ENCODE measurements at regions not wholly inside any gene's neighbourhood (a gene's known extent, or its start where the extent isn't known, plus 50 kb on each side); places are given as distances from the start of the nearest gene placed in this dataset.
"Not testable (repeated sequence)": the region's sequence is repeated elsewhere in the genome, so short reads cannot be mapped to it uniquely, and the experiment has no call there.

GRCh38 chr6:85344996-85345395 lies 104.9 kb upstream of the NT5E start:
- Histone ChIP-seq H3K9me3 (replicated peaks in 1 of 3) (no peaks in the 10 kb centered on the region), H3K4me3 (no peak overlapping the region), H3K4me1 (replicated peaks in 1 of 2) (no peaks in the 10 kb centered on the region), H3K27ac (no peak overlapping the region), H3K27me3 (no peaks in the 10 kb centered on the region), H3K36me3 (replicated peaks in 1 of 2) (no peaks in the 10 kb centered on the region)
- no peak for TF ChIP-seq POLR2A (IDR thresholded peaks at IDR 0.05)
- TF ChIP-seq, protein P1, sequence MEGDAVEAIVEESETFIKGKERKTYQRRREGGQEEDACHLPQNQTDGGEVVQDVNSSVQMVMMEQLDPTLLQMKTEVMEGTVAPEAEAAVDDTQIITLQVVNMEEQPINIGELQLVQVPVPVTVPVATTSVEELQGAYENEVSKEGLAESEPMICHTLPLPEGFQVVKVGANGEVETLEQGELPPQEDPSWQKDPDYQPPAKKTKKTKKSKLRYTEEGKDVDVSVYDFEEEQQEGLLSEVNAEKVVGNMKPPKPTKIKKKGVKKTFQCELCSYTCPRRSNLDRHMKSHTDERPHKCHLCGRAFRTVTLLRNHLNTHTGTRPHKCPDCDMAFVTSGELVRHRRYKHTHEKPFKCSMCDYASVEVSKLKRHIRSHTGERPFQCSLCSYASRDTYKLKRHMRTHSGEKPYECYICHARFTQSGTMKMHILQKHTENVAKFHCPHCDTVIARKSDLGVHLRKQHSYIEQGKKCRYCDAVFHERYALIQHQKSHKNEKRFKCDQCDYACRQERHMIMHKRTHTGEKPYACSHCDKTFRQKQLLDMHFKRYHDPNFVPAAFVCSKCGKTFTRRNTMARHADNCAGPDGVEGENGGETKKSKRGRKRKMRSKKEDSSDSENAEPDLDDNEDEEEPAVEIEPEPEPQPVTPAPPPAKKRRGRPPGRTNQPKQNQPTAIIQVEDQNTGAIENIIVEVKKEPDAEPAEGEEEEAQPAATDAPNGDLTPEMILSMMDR (IDR thresholded peaks at IDR 0.05), result no peak
- DNase-seq, result no peak
- intact Hi-C loops (cut with DNase I), result no loop called here
- WGBS, 4 donors, result 52 to 72% (median 62%) methylated on average over 1 of the region's 1 CpG

GRCh38 chr6:85343428-85343827 lies 106.5 kb upstream of the NT5E start:
- Histone ChIP-seq H3K4me3 (no peak overlapping the region), H3K27ac (no peak overlapping the region), H3K9me3 (replicated peaks in 1 of 3) (no peaks in the 10 kb centered on the region), H3K4me1 (replicated peaks in 1 of 2) (no peaks in the 10 kb centered on the region), H3K36me3 (replicated peaks in 1 of 2) (no peaks in the 10 kb centered on the region), H3K27me3 (no peaks in the 10 kb centered on the region)
- intact Hi-C loops (cut with DNase I), result no loop called here
- no peak for TF ChIP-seq POLR2A (IDR thresholded peaks at IDR 0.05)
- TF ChIP-seq, protein P1 (IDR thresholded peaks at IDR 0.05), result no peak
- whole genome bisulfite sequencing, 4 donors, result 56 to 74% (median 69%) methylated on average over 1 of the region's 1 CpG
- DNase-seq, result no peak

GRCh38 chr6:85329196-85329595 lies 120.7 kb upstream of the NT5E start:
- Histone ChIP-seq H3K36me3 (replicated peaks in 1 of 2) (no peaks in the 10 kb centered on the region), H3K9me3 (replicated peaks in 1 of 3) (no peaks in the 10 kb centered on the region), H3K4me3 (no peak overlapping the region), H3K27ac (no peak overlapping the region), H3K27me3 (no peaks in the 10 kb centered on the region), H3K4me1 (replicated peaks in 1 of 2) (no peaks in the 10 kb centered on the region)
- no peak for DNase-seq
- intact Hi-C loops (cut with DNase I), result no loop called here
- no peak for TF ChIP-seq POLR2A (IDR thresholded peaks at IDR 0.05)
- TF ChIP-seq, protein P1 (IDR thresholded peaks at IDR 0.05), result no peak
- 70 to 85% (median 77%) methylated on average over 4 of the region's 4 CpGs for WGBS, 4 donors

- H3K4me1 ChIP-seq (replicated peaks in 1 of 2); H3K36me3 ChIP-seq (replicated peaks in 1 of 2); H3K27ac ChIP-seq; H3K9me3 ChIP-seq (replicated peaks in 1 of 3); intact Hi-C loops (cut with DNase I); DNase-seq; H3K27me3 ChIP-seq; H3K4me3 ChIP-seq: not testable (repeated sequence)
- WGBS, 4 donors, result 84 to 93% (median 89%) methylated on average over 10 to 31 of the region's 31 CpGs
These were observed 124.1 kb upstream of the NT5E start for GRCh38 chr6:85325811-85326210.

GRCh38 chr6:85323435-85324040 lies 126.3 kb upstream of the NT5E start:
- H3K9me3 ChIP-seq (replicated peaks in 1 of 3), result no peaks in the 10 kb centered on the region
- no peaks in the 10 kb centered on the region for H3K4me1 ChIP-seq (replicated peaks in 1 of 2)
- H3K27me3 ChIP-seq, result no peaks in the 10 kb centered on the region
- no peak overlapping the region for H3K27ac ChIP-seq
- WGBS, 4 donors, result 28 to 33% (median 32%) methylated on average over 9 of the region's 9 CpGs
- TF ChIP-seq, protein P1 (IDR thresholded peaks at IDR 0.05), result peak; percentile 49 to 77 (median 68)
- TF ChIP-seq POLR2A (IDR thresholded peaks at IDR 0.05), result no peak
- H3K36me3 ChIP-seq (replicated peaks in 1 of 2), result no peaks in the 10 kb centered on the region
- intact Hi-C loops (cut with DNase I), result no loop called here
- no peak overlapping the region for H3K4me3 ChIP-seq
- peak; percentile 57 to 89 (median 76) for DNase-seq
